Tibial nerve (tissue), 4 donors: ENCODE measurements at regions not wholly inside any gene's neighbourhood (a gene's known extent, or its start where the extent isn't known, plus 50 kb on each side); places are given as distances from the start of the nearest gene placed in this dataset.

Source experiments
- DNase-seq, 2 donors: peaks; one replicate each; pipeline ENCODE4 v3.0.0-alpha.2; 2019; ENCODE audit warnings: low spot score in 2 of 2
- H3K27ac ChIP-seq, 4 donors: fragments of 200-600 bp; sonication (generic) in 3 of 4; one replicate each; pipeline ENCODE4 v1.5.1; 2017 to 2019; ENCODE audit warnings: mild to moderate bottlenecking in 1 of 4
- H3K27me3 ChIP-seq, 2 donors: fragments of 200-600 bp; sonication (generic) in 1 of 2; one replicate each; pipeline versions ENCODE4 v1.5.1 to v1.6.0; 2017 to 2019
- H3K36me3 ChIP-seq, 3 donors: fragments of 200-600 bp; sonication (generic); one replicate each; pipeline ENCODE4 v1.5.1; 2018 to 2019
- H3K4me1 ChIP-seq, 4 donors: fragments of 200-600 bp; sonication (generic) in 3 of 4; one replicate each; pipeline ENCODE4 v1.5.1; 2017 to 2019
- H3K4me3 ChIP-seq, 4 donors: fragments of 200-600 bp; sonication (generic) in 3 of 4; one replicate each; pipeline ENCODE4 v1.5.1; 2017 to 2019; ENCODE audit warnings: mild to moderate bottlenecking in 1 of 4, moderate library complexity in 1 of 4
- H3K9me3 ChIP-seq, 4 donors: fragments of 200-600 bp; sonication (generic) in 3 of 4; one replicate each; pipeline ENCODE4 v1.5.1; 2017 to 2019
- CTCF ChIP-seq, 5 experiments: fragments of 200-600 bp in 3 of 5; fragments of 450-650 bp in 2 of 5; sonication (generic) in 3 of 5; IDR thresholded peaks; one replicate each; pipeline ENCODE4 v1.5.1; 2016 to 2019; ENCODE audit warnings: antibody characterized with exemption in 5 of 5, mild to moderate bottlenecking in 3 of 5, moderate library complexity in 2 of 5
- EP300 ChIP-seq, 2 donors: sonication (generic); formaldehyde crosslinking; IDR thresholded peaks; one replicate each; pipeline ENCODE4 v1.6.1; 2017; ENCODE audit warnings: antibody characterized with exemption in 2 of 2, mild to moderate bottlenecking in 1 of 2
- POLR2A ChIP-seq, 2 donors: fragments of 450-650 bp; IDR thresholded peaks; one replicate each; pipeline ENCODE4 v1.6.1; 2017; ENCODE audit warnings: antibody characterized with exemption in 2 of 2, mild to moderate bottlenecking in 2 of 2, moderate library complexity in 2 of 2
- WGBS, 2 donors: methylation state at CpG; one replicate each; pipeline ENCODE4 v1.1.5; 2018; 5-methylcytosine and 5-hydroxymethylcytosine counted together

DNA sequence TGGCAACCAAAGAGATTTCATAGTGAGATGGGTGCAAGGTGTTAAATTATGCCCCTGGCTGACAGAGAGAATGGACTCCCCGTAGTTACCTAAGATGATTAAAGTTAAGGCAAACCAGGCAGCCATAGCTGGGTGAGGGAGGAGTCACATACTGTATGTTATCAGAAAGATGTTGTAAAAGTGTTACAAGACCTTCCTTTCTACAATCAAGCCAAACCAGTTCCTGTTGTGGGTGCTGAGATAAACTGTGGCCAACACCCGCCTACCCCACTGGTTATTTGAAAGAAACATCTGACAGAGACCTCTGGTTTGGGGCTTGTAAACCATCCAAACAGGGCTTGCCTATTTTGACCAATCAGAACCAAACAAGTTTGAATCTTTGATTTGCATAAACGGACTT, 684.7 kb upstream of the NUDT12 start:
- TF ChIP-seq EP300 (IDR thresholded peaks at IDR 0.05): no peak

GRCh38 chr5:104241046-104241445, 678.5 kb upstream of the NUDT12 start:
- Histone ChIP-seq H3K4me1 (no peaks in the 10 kb centered on the region), H3K4me3 (no peak overlapping the region), H3K27me3 (no peaks in the 10 kb centered on the region), H3K27ac (no peak overlapping the region), H3K9me3 (no peaks in the 10 kb centered on the region), H3K36me3 (no peaks in the 10 kb centered on the region)
- DNase-seq: no peak
- WGBS, 2 donors: 70 to 73% methylated on average over 4 of the region's 4 CpGs
- TF ChIP-seq CTCF (IDR thresholded peaks at IDR 0.05) (no peak), POLR2A (IDR thresholded peaks at IDR 0.05) (no peak), EP300 (IDR thresholded peaks at IDR 0.05) (no peak)

More for the DNA sequence above, 684.7 kb upstream of the NUDT12 start:
- Histone ChIP-seq H3K36me3 (no peaks in the 10 kb centered on the region), H3K4me3 (no peak overlapping the region), H3K9me3 (no peaks in the 10 kb centered on the region), H3K4me1 (no peaks in the 10 kb centered on the region), H3K27ac (no peak overlapping the region), H3K27me3 (no peaks in the 10 kb centered on the region)
- WGBS, 2 donors: 86 to 89% methylated on average over 3 of the region's 3 CpGs
- DNase-seq: no peak

GRCh38 chr5:104237586-104237985, 675.0 kb upstream of the NUDT12 start:
- no peaks in the 10 kb centered on the region for H3K9me3 ChIP-seq
- DNase-seq: no peak
- H3K4me1 ChIP-seq: no peaks in the 10 kb centered on the region
- no peak overlapping the region for H3K4me3 ChIP-seq
- 89 to 94% methylated on average over 5 of the region's 5 CpGs for WGBS, 2 donors
- TF ChIP-seq EP300 (IDR thresholded peaks at IDR 0.05): no peak
- no peak overlapping the region for H3K27ac ChIP-seq
- H3K27me3 ChIP-seq: no peaks in the 10 kb centered on the region
- H3K36me3 ChIP-seq: no peaks in the 10 kb centered on the region

GRCh38 chr5:104223885-104224773, 661.5 kb upstream of the NUDT12 start:
- WGBS, 2 donors: 96 to 97% methylated on average over 18 to 20 of the region's 20 CpGs
- no peak for TF ChIP-seq EP300 (IDR thresholded peaks at IDR 0.05)
- TF ChIP-seq CTCF (IDR thresholded peaks at IDR 0.05): no peak
- TF ChIP-seq POLR2A (IDR thresholded peaks at IDR 0.05): no peak

GRCh38 chr5:104218200-104218599, 655.6 kb upstream of the NUDT12 start:
- whole genome bisulfite sequencing, 2 donors: 69 to 75% methylated on average over 2 of the region's 2 CpGs
- Histone ChIP-seq H3K4me1 (no peaks in the 10 kb centered on the region), H3K9me3 (no peaks in the 10 kb centered on the region), H3K4me3 (no peak overlapping the region), H3K27me3 (no peaks in the 10 kb centered on the region), H3K36me3 (no peaks in the 10 kb centered on the region), H3K27ac (no peak overlapping the region)
- DNase-seq: no peak
- TF ChIP-seq CTCF (IDR thresholded peaks at IDR 0.05): no peak
- TF ChIP-seq EP300 (IDR thresholded peaks at IDR 0.05): no peak
- no peak for TF ChIP-seq POLR2A (IDR thresholded peaks at IDR 0.05)

More at GRCh38 chr5:104223885-104224773, 661.5 kb upstream of the NUDT12 start:
- Histone ChIP-seq H3K4me1 (no peaks in the 10 kb centered on the region), H3K27ac (no peak overlapping the region), H3K27me3 (no peaks in the 10 kb centered on the region), H3K9me3 (no peaks in the 10 kb centered on the region), H3K36me3 (no peaks in the 10 kb centered on the region), H3K4me3 (no peak overlapping the region)
- DNase-seq: no peak

- Histone ChIP-seq H3K9me3 (no peaks in the 10 kb centered on the region), H3K27me3 (no peaks in the 10 kb centered on the region), H3K36me3 (no peaks in the 10 kb centered on the region), H3K4me1 (no peaks in the 10 kb centered on the region), H3K4me3 (no peak overlapping the region), H3K27ac (no peak overlapping the region)
- WGBS, 2 donors: 71 to 82% methylated on average over 3 of the region's 3 CpGs
- TF ChIP-seq POLR2A (IDR thresholded peaks at IDR 0.05) (no peak), CTCF (IDR thresholded peaks at IDR 0.05) (no peak), EP300 (IDR thresholded peaks at IDR 0.05) (no peak)
- DNase-seq: no peak
Measured at GRCh38 chr5:104213216-104213615, 650.6 kb upstream of the NUDT12 start.
